ENCODE measurements at regions not wholly inside any gene's neighbourhood (a gene's known extent, or its start where the extent isn't known, plus 50 kb on each side); places are given as distances from the start of the nearest gene placed in this dataset.

- no peak overlapping the region for H3K27ac ChIP-seq (ENCODE audit: low read length)
Measured at GRCh38 chr7:35389636-35390035, 135.7 kb upstream of the TBX20 start.

DNA sequence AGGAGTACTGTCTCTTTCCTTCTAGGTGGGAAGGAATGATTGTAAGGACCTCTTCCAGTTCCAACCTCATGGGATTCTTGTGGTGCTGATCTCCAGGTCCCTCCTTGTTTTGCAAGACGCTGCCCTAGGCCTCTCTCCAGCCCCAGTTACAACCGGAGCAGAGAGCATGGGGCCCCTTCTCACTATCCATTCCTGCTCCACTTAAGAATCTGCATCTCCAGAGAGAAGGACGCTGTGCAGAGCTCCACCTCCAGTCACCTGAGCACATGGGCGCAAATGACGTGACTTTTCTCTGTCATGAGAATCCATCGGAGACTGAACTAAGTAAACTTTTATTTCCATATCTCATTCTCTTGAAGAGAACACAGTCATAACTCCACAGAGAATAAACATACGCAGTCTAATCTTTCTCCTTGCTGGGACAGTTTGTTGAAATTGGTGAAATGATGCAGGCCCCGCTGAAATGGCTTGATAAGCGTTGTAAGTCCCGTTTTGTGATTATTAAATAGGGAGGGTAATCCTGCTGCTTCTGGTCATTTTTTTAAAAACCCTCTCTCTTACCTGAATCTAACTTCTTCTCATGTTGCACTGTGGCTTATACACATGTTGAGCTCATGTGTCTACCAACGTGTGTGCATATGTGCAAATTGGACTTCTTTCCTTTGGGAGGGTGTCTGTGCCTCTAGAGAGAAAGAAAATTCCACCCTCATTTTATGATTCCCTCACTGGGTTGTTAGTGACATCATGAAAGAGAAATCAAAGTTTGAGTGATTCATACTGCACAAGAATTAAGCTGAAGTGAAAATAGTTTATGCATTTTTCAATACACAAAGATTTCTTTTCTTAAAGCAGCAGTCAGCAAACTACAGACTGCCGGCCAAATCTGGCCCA is 133.2 kb upstream of the TBX20 start:
- H3F3A ChIP-seq (ENCODE audit: insufficient read depth, low read length, poor library complexity, severe bottlenecking) = no peaks in the 10 kb centered on the region
- no peak for TF ChIP-seq CTCF (IDR thresholded peaks at IDR 0.05; ENCODE audit: poor library complexity, severe bottlenecking)
- TF ChIP-seq RAD21 (conservative IDR thresholded peaks at IDR 0.05) = no peak
- no peak for TF ChIP-seq EZH2 (IDR thresholded peaks at IDR 0.05; ENCODE audit: borderline replicate concordance, insufficient read depth, low read length, poor library complexity, severe bottlenecking)
- TF ChIP-seq, protein P1, sequence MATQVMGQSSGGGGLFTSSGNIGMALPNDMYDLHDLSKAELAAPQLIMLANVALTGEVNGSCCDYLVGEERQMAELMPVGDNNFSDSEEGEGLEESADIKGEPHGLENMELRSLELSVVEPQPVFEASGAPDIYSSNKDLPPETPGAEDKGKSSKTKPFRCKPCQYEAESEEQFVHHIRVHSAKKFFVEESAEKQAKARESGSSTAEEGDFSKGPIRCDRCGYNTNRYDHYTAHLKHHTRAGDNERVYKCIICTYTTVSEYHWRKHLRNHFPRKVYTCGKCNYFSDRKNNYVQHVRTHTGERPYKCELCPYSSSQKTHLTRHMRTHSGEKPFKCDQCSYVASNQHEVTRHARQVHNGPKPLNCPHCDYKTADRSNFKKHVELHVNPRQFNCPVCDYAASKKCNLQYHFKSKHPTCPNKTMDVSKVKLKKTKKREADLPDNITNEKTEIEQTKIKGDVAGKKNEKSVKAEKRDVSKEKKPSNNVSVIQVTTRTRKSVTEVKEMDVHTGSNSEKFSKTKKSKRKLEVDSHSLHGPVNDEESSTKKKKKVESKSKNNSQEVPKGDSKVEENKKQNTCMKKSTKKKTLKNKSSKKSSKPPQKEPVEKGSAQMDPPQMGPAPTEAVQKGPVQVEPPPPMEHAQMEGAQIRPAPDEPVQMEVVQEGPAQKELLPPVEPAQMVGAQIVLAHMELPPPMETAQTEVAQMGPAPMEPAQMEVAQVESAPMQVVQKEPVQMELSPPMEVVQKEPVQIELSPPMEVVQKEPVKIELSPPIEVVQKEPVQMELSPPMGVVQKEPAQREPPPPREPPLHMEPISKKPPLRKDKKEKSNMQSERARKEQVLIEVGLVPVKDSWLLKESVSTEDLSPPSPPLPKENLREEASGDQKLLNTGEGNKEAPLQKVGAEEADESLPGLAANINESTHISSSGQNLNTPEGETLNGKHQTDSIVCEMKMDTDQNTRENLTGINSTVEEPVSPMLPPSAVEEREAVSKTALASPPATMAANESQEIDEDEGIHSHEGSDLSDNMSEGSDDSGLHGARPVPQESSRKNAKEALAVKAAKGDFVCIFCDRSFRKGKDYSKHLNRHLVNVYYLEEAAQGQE (IDR thresholded peaks at IDR 0.05; ENCODE audit: borderline replicate concordance) = no peak
- no peak overlapping the region for H2AFZ ChIP-seq (ENCODE audit: low read depth, low read length)
- no peak overlapping the region for H3K9ac ChIP-seq (ENCODE audit: low read length)
- no peaks in the 10 kb centered on the region for H4K20me1 ChIP-seq (ENCODE audit: insufficient read depth)
- no peaks in the 10 kb centered on the region for H3K79me2 ChIP-seq (replicated peaks; ENCODE audit: insufficient read depth, low read length)
- H3K4me2 ChIP-seq (ENCODE audit: low read length) = no peak overlapping the region
- H3K9me2 ChIP-seq (ENCODE audit: insufficient read depth, low read length) = no peaks in the 10 kb centered on the region
- no peak overlapping the region for H3K4me3 ChIP-seq (ENCODE audit: low read length)
- no peak overlapping the region for H3K27ac ChIP-seq (ENCODE audit: low read length)
- H3K36me3 ChIP-seq (ENCODE audit: insufficient read depth, low read length) = no peaks in the 10 kb centered on the region
- H3K9me3 ChIP-seq (ENCODE audit: low read length) = no peaks in the 10 kb centered on the region
- H3K27me3 ChIP-seq (ENCODE audit: insufficient read depth, low read depth, low read length) = no peaks in the 10 kb centered on the region

More at GRCh38 chr7:35389636-35390035, 135.7 kb upstream of the TBX20 start:
- H3K36me3 ChIP-seq (ENCODE audit: insufficient read depth, low read length) = no peaks in the 10 kb centered on the region
- no peaks in the 10 kb centered on the region for H3K9me2 ChIP-seq (ENCODE audit: insufficient read depth, low read length)
- H3K27me3 ChIP-seq (ENCODE audit: insufficient read depth, low read depth, low read length) = no peaks in the 10 kb centered on the region
- H4K20me1 ChIP-seq (ENCODE audit: insufficient read depth) = no peaks in the 10 kb centered on the region
- no peaks in the 10 kb centered on the region for H3F3A ChIP-seq (ENCODE audit: insufficient read depth, low read length, poor library complexity, severe bottlenecking)
- H3K79me2 ChIP-seq (replicated peaks; ENCODE audit: insufficient read depth, low read length) = no peaks in the 10 kb centered on the region
- no peaks in the 10 kb centered on the region for H3K9me3 ChIP-seq (ENCODE audit: low read length)
- no peak overlapping the region for H3K9ac ChIP-seq (ENCODE audit: low read length)
- TF ChIP-seq EP300 (conservative IDR thresholded peaks at IDR 0.05; ENCODE audit: poor library complexity, severe bottlenecking) (no peak), POLR2AphosphoS5 (IDR thresholded peaks at IDR 0.05) (no peak), SMC3 (conservative IDR thresholded peaks at IDR 0.05; ENCODE audit: poor library complexity) (no peak), CTCF (IDR thresholded peaks at IDR 0.05; ENCODE audit: poor library complexity, severe bottlenecking) (no peak), EZH2 (IDR thresholded peaks at IDR 0.05; ENCODE audit: borderline replicate concordance, insufficient read depth, low read length, poor library complexity, severe bottlenecking) (no peak), RAD21 (conservative IDR thresholded peaks at IDR 0.05) (no peak), TAF1 (IDR thresholded peaks at IDR 0.05; ENCODE audit: low read depth) (no peak), MXI1 (conservative IDR thresholded peaks at IDR 0.05; ENCODE audit: poor library complexity, severe bottlenecking) (no peak)
- TF ChIP-seq, protein P1 (IDR thresholded peaks at IDR 0.05; ENCODE audit: borderline replicate concordance) = no peak
- no peak overlapping the region for H2AFZ ChIP-seq (ENCODE audit: low read depth, low read length)
- H3K4me2 ChIP-seq (ENCODE audit: low read length) = no peak overlapping the region
- H3K4me3 ChIP-seq (ENCODE audit: low read length) = no peak overlapping the region
